Lower lobe of right lung (tissue), 2 donors: ENCODE measurements at regions not wholly inside any gene's neighbourhood (a gene's known extent, or its start where the extent isn't known, plus 50 kb on each side); places are given as distances from the start of the nearest gene placed in this dataset.
A peak's percentile ranks its signal among the peaks of the same experiment; 100 is the strongest.

ENCODE experiments used
- ATAC-seq, 2 donors: fragments of 200-7000 bp; cut with Tn5 transposase; one replicate each; pipeline ENCODE4 v1.9.1; 2020 to 2022; ENCODE audit warnings: mild to moderate bottlenecking in 2 of 2, moderate library complexity in 2 of 2
- DNase-seq: peaks from one replicate; pipeline ENCODE4 v3.0.0-alpha.2; 2020
- H3K27ac ChIP-seq: fragments of 200-600 bp; one replicate; pipeline ENCODE4 v1.8.0; 2022
- H3K27me3 ChIP-seq: fragments of 200-600 bp; one replicate; pipeline ENCODE4 v1.8.0; 2022; ENCODE audit warnings: low read depth
- H3K36me3 ChIP-seq: fragments of 200-600 bp; one replicate; pipeline ENCODE4 v1.8.0; 2022; ENCODE audit warnings: mild to moderate bottlenecking
- H3K4me1 ChIP-seq: fragments of 200-600 bp; one replicate; pipeline ENCODE4 v1.8.0; 2022
- H3K4me3 ChIP-seq: fragments of 200-600 bp; one replicate; pipeline ENCODE4 v1.8.0; 2022; ENCODE audit warnings: mild to moderate bottlenecking
- H3K9me3 ChIP-seq: fragments of 200-600 bp; one replicate; pipeline ENCODE4 v1.8.0; 2022
- CTCF ChIP-seq: fragments of 200-600 bp; IDR thresholded peaks from one replicate; pipeline ENCODE4 v1.8.0; 2022; ENCODE audit warnings: antibody characterized with exemption, mild to moderate bottlenecking
- intact Hi-C: fragments of 100-400 bp; cut with DNase I; formaldehyde crosslinking; loops from one replicate; pipeline ENCODE4 v1.11.0; 2022
- donor health status: DM: no; HTN: yes; CAD: no; lungs with severe emphysema.

GRCh38 chr10:88150339-88150738 is 286.9 kb downstream of the PTEN start:
- H3K9me3 ChIP-seq, result no peaks in the 10 kb centered on the region
- H3K4me3 ChIP-seq, result no peak overlapping the region
- no peaks in the 10 kb centered on the region for H3K36me3 ChIP-seq
- ATAC-seq (no peak), DNase-seq (no peak)
- intact Hi-C loops, result no loop called here
- H3K4me1 ChIP-seq, result no peaks in the 10 kb centered on the region
- no peak for TF ChIP-seq CTCF
- H3K27ac ChIP-seq, result no peak overlapping the region
- no peaks in the 10 kb centered on the region for H3K27me3 ChIP-seq

- Histone ChIP-seq H3K4me3 (no peak overlapping the region), H3K27me3 (no peaks in the 10 kb centered on the region), H3K36me3 (no peaks in the 10 kb centered on the region), H3K9me3 (no peaks in the 10 kb centered on the region), H3K27ac (no peak overlapping the region), H3K4me1 (peaks cover 4% of the 10 kb centered on the region)
- no peak for TF ChIP-seq CTCF
- intact Hi-C loops, result no loop called here
- no peak for ATAC-seq
- no peak for DNase-seq
Measured at GRCh38 chr10:88152728-88153133, 289.3 kb downstream of the PTEN start.

- intact Hi-C loops, result no loop called here
- ATAC-seq, result no peak
- no peaks in the 10 kb centered on the region for H3K9me3 ChIP-seq
- no peak overlapping the region for H3K27ac ChIP-seq
- no peak for TF ChIP-seq CTCF
- H3K4me3 ChIP-seq, result no peak overlapping the region
- no peaks in the 10 kb centered on the region for H3K27me3 ChIP-seq
- no peak for DNase-seq
- H3K4me1 ChIP-seq, result peaks cover 13% of the 10 kb centered on the region
- no peaks in the 10 kb centered on the region for H3K36me3 ChIP-seq
Measured at GRCh38 chr10:88154596-88155250, 291.3 kb downstream of the PTEN start.

GRCh38 chr10:88156341-88156740 is 292.9 kb downstream of the PTEN start:
- H3K36me3 ChIP-seq, result no peaks in the 10 kb centered on the region
- H3K27ac ChIP-seq, result no peak overlapping the region
- no peak for TF ChIP-seq CTCF
- no peaks in the 10 kb centered on the region for H3K9me3 ChIP-seq
- H3K4me3 ChIP-seq, result no peak overlapping the region
- DNase-seq (no peak), ATAC-seq (no peak)
- H3K27me3 ChIP-seq, result no peaks in the 10 kb centered on the region
- intact Hi-C loops, result no loop called here
- H3K4me1 ChIP-seq, result peaks cover 13% of the 10 kb centered on the region

- DNase-seq, result no peak
- H3K27ac ChIP-seq, result peak overlapping the region; percentile 31
- intact Hi-C loops, result no loop called here
Measured at GRCh38 chr10:88157981-88158465, 294.6 kb downstream of the PTEN start.

More at GRCh38 chr10:88157981-88158465, 294.6 kb downstream of the PTEN start:
- no peaks in the 10 kb centered on the region for H3K27me3 ChIP-seq
- H3K4me3 ChIP-seq, result no peak overlapping the region
- no peak for TF ChIP-seq CTCF
- no peaks in the 10 kb centered on the region for H3K36me3 ChIP-seq
- no peak for ATAC-seq
- H3K9me3 ChIP-seq, result no peaks in the 10 kb centered on the region
- peaks cover 16% of the 10 kb centered on the region for H3K4me1 ChIP-seq
